ENCODE measurements at regions not wholly inside any gene's neighbourhood (a gene's known extent, or its start where the extent isn't known, plus 50 kb on each side); places are given as distances from the start of the nearest gene placed in this dataset.

DNA sequence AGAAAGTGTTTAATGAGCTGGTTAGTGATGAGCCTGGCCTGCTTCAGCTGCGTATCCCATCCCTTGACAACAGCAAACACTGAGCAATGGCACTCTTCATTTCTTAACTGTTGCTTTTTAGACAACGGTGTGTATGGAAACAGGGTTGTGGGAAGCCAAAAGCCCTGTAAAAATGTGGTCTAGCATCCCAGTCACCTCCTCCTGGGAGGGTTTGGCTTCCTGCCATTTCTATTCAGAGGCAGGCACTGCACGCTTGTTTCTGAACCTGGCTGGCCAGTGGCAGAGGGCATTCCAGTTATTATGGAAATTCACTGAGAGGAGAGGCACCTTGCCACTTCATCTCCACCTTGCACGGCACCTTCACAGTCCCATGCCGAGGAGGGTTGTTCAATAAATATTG, 123.0 kb upstream of the ADARB2 start:
- Mint-ChIP-seq H3K4me3 (no peak overlapping the region), H3K4me1 (no peaks in the 10 kb centered on the region), H3K27me3 (ENCODE audit: low read depth) (peaks cover 57% of the 10 kb centered on the region), H3K36me3 (peaks cover 12% of the 10 kb centered on the region), H3K27ac (no peak overlapping the region), H3K9me3 (peaks cover 21% of the 10 kb centered on the region)
- POLR2A ChIA-PET: no interaction called here
- DNase-seq (ENCODE audit: low spot score) (no peak), ATAC-seq (no peak)
- TF ChIP-seq, protein P1, sequence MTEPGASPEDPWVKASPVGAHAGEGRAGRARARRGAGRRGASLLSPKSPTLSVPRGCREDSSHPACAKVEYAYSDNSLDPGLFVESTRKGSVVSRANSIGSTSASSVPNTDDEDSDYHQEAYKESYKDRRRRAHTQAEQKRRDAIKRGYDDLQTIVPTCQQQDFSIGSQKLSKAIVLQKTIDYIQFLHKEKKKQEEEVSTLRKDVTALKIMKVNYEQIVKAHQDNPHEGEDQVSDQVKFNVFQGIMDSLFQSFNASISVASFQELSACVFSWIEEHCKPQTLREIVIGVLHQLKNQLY (CRISPR knock-in tag; IDR thresholded peaks at IDR 0.05): no peak
- TF ChIP-seq ATF1 (CRISPR knock-in tag; IDR thresholded peaks at IDR 0.05) (no peak), ZNF232 (CRISPR knock-in tag; IDR thresholded peaks at IDR 0.05) (no peak), TP53 (CRISPR knock-in tag; IDR thresholded peaks at IDR 0.05) (no peak), KAT7 (CRISPR knock-in tag; IDR thresholded peaks at IDR 0.05; ENCODE audit: borderline replicate concordance) (no peak), JUN (CRISPR knock-in tag; IDR thresholded peaks at IDR 0.05) (no peak), ZNF317 (CRISPR knock-in tag; IDR thresholded peaks at IDR 0.05; ENCODE audit: borderline replicate concordance, low read depth) (no peak), ZNF263 (CRISPR knock-in tag; IDR thresholded peaks at IDR 0.05; ENCODE audit: low read depth) (no peak)
- TF ChIP-seq, protein P2, sequence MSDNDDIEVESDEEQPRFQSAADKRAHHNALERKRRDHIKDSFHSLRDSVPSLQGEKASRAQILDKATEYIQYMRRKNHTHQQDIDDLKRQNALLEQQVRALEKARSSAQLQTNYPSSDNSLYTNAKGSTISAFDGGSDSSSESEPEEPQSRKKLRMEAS (CRISPR knock-in tag; IDR thresholded peaks at IDR 0.05): no peak
- TF ChIP-seq, protein P3, sequence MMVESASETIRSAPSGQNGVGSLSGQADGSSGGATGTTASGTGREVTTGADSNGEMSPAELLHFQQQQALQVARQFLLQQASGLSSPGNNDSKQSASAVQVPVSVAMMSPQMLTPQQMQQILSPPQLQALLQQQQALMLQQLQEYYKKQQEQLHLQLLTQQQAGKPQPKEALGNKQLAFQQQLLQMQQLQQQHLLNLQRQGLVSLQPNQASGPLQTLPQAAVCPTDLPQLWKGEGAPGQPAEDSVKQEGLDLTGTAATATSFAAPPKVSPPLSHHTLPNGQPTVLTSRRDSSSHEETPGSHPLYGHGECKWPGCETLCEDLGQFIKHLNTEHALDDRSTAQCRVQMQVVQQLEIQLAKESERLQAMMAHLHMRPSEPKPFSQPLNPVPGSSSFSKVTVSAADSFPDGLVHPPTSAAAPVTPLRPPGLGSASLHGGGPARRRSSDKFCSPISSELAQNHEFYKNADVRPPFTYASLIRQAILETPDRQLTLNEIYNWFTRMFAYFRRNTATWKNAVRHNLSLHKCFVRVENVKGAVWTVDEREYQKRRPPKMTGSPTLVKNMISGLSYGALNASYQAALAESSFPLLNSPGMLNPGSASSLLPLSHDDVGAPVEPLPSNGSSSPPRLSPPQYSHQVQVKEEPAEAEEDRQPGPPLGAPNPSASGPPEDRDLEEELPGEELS (CRISPR knock-in tag; IDR thresholded peaks at IDR 0.05): no peak
- TF ChIP-seq, protein P4, sequence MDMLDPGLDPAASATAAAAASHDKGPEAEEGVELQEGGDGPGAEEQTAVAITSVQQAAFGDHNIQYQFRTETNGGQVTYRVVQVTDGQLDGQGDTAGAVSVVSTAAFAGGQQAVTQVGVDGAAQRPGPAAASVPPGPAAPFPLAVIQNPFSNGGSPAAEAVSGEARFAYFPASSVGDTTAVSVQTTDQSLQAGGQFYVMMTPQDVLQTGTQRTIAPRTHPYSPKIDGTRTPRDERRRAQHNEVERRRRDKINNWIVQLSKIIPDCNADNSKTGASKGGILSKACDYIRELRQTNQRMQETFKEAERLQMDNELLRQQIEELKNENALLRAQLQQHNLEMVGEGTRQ (CRISPR knock-in tag; IDR thresholded peaks at IDR 0.05): no peak
- TF ChIP-seq, protein P5, sequence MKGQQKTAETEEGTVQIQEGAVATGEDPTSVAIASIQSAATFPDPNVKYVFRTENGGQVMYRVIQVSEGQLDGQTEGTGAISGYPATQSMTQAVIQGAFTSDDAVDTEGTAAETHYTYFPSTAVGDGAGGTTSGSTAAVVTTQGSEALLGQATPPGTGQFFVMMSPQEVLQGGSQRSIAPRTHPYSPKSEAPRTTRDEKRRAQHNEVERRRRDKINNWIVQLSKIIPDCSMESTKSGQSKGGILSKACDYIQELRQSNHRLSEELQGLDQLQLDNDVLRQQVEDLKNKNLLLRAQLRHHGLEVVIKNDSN (CRISPR knock-in tag; IDR thresholded peaks at IDR 0.05): no peak
- TF ChIP-seq, protein P6, sequence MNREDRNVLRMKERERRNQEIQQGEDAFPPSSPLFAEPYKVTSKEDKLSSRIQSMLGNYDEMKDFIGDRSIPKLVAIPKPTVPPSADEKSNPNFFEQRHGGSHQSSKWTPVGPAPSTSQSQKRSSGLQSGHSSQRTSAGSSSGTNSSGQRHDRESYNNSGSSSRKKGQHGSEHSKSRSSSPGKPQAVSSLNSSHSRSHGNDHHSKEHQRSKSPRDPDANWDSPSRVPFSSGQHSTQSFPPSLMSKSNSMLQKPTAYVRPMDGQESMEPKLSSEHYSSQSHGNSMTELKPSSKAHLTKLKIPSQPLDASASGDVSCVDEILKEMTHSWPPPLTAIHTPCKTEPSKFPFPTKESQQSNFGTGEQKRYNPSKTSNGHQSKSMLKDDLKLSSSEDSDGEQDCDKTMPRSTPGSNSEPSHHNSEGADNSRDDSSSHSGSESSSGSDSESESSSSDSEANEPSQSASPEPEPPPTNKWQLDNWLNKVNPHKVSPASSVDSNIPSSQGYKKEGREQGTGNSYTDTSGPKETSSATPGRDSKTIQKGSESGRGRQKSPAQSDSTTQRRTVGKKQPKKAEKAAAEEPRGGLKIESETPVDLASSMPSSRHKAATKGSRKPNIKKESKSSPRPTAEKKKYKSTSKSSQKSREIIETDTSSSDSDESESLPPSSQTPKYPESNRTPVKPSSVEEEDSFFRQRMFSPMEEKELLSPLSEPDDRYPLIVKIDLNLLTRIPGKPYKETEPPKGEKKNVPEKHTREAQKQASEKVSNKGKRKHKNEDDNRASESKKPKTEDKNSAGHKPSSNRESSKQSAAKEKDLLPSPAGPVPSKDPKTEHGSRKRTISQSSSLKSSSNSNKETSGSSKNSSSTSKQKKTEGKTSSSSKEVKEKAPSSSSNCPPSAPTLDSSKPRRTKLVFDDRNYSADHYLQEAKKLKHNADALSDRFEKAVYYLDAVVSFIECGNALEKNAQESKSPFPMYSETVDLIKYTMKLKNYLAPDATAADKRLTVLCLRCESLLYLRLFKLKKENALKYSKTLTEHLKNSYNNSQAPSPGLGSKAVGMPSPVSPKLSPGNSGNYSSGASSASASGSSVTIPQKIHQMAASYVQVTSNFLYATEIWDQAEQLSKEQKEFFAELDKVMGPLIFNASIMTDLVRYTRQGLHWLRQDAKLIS (CRISPR knock-in tag; IDR thresholded peaks at IDR 0.05; ENCODE audit: borderline replicate concordance): no peak
- TF ChIP-seq, protein P7, sequence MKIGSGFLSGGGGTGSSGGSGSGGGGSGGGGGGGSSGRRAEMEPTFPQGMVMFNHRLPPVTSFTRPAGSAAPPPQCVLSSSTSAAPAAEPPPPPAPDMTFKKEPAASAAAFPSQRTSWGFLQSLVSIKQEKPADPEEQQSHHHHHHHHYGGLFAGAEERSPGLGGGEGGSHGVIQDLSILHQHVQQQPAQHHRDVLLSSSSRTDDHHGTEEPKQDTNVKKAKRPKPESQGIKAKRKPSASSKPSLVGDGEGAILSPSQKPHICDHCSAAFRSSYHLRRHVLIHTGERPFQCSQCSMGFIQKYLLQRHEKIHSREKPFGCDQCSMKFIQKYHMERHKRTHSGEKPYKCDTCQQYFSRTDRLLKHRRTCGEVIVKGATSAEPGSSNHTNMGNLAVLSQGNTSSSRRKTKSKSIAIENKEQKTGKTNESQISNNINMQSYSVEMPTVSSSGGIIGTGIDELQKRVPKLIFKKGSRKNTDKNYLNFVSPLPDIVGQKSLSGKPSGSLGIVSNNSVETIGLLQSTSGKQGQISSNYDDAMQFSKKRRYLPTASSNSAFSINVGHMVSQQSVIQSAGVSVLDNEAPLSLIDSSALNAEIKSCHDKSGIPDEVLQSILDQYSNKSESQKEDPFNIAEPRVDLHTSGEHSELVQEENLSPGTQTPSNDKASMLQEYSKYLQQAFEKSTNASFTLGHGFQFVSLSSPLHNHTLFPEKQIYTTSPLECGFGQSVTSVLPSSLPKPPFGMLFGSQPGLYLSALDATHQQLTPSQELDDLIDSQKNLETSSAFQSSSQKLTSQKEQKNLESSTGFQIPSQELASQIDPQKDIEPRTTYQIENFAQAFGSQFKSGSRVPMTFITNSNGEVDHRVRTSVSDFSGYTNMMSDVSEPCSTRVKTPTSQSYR (CRISPR knock-in tag; IDR thresholded peaks at IDR 0.05): no peak
- TF ChIP-seq, protein P8, sequence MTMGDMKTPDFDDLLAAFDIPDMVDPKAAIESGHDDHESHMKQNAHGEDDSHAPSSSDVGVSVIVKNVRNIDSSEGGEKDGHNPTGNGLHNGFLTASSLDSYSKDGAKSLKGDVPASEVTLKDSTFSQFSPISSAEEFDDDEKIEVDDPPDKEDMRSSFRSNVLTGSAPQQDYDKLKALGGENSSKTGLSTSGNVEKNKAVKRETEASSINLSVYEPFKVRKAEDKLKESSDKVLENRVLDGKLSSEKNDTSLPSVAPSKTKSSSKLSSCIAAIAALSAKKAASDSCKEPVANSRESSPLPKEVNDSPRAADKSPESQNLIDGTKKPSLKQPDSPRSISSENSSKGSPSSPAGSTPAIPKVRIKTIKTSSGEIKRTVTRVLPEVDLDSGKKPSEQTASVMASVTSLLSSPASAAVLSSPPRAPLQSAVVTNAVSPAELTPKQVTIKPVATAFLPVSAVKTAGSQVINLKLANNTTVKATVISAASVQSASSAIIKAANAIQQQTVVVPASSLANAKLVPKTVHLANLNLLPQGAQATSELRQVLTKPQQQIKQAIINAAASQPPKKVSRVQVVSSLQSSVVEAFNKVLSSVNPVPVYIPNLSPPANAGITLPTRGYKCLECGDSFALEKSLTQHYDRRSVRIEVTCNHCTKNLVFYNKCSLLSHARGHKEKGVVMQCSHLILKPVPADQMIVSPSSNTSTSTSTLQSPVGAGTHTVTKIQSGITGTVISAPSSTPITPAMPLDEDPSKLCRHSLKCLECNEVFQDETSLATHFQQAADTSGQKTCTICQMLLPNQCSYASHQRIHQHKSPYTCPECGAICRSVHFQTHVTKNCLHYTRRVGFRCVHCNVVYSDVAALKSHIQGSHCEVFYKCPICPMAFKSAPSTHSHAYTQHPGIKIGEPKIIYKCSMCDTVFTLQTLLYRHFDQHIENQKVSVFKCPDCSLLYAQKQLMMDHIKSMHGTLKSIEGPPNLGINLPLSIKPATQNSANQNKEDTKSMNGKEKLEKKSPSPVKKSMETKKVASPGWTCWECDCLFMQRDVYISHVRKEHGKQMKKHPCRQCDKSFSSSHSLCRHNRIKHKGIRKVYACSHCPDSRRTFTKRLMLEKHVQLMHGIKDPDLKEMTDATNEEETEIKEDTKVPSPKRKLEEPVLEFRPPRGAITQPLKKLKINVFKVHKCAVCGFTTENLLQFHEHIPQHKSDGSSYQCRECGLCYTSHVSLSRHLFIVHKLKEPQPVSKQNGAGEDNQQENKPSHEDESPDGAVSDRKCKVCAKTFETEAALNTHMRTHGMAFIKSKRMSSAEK (CRISPR knock-in tag; IDR thresholded peaks at IDR 0.05; ENCODE audit: borderline replicate concordance): no peak
- CTCF ChIA-PET: no interaction called here
